Osteocyte (in vitro differentiated cells): ENCODE measurements at regions not wholly inside any gene's neighbourhood (a gene's known extent, or its start where the extent isn't known, plus 50 kb on each side); places are given as distances from the start of the nearest gene placed in this dataset.

Experiments used
- DNase-seq: peaks from one replicate; pipeline ENCODE4 v3.0.0; 2021; ENCODE audit warnings: mixed read lengths; ENCODE audit not compliant: unreplicated experiment; ENCODE audit errors: extremely low spot score
- H3K27ac Mint-ChIP-seq: one replicate; pipeline ENCODE4 v1.8.0; 2021; ENCODE audit warnings: mild to moderate bottlenecking, mixed read lengths; ENCODE audit not compliant: unreplicated experiment
- H3K27me3 Mint-ChIP-seq: one replicate; pipeline ENCODE4 v1.8.0; 2021; ENCODE audit warnings: mixed read lengths; ENCODE audit not compliant: unreplicated experiment
- H3K36me3 Mint-ChIP-seq: one replicate; pipeline ENCODE4 v1.8.0; 2021; ENCODE audit warnings: mixed read lengths; ENCODE audit not compliant: unreplicated experiment
- H3K4me1 Mint-ChIP-seq: one replicate; pipeline ENCODE4 v1.8.0; 2021; ENCODE audit warnings: mixed read lengths; ENCODE audit not compliant: unreplicated experiment
- H3K4me3 Mint-ChIP-seq: one replicate; pipeline ENCODE4 v1.8.0; 2021; ENCODE audit warnings: mild to moderate bottlenecking, moderate library complexity, mixed read lengths; ENCODE audit not compliant: unreplicated experiment
- H3K9me3 Mint-ChIP-seq: one replicate; pipeline ENCODE4 v1.8.0; 2021; ENCODE audit warnings: mixed read lengths; ENCODE audit not compliant: unreplicated experiment
- CTCF ChIP-seq: fragments of 200-600 bp; sonication (generic); IDR thresholded peaks from 2 replicates; pipeline ENCODE4 v1.5.0; 2021; ENCODE audit warnings: antibody characterized with exemption, mild to moderate bottlenecking, moderate library complexity

- Mint-ChIP-seq H3K27me3 (peaks cover 16% of the 10 kb centered on the region), H3K4me3 (no peak overlapping the region), H3K4me1 (no peaks in the 10 kb centered on the region), H3K36me3 (no peaks in the 10 kb centered on the region), H3K9me3 (peaks cover 24% of the 10 kb centered on the region), H3K27ac (no peak overlapping the region)
- DNase-seq, result no peak
- no peak for TF ChIP-seq CTCF
Observed at GRCh38 chrX:20753076-20753475, 486.4 kb upstream of the RPS6KA3 start.

- Mint-ChIP-seq H3K9me3 (peaks cover 13% of the 10 kb centered on the region), H3K27ac (no peak overlapping the region), H3K4me1 (no peaks in the 10 kb centered on the region), H3K4me3 (no peak overlapping the region), H3K27me3 (peaks cover 19% of the 10 kb centered on the region), H3K36me3 (no peaks in the 10 kb centered on the region)
- TF ChIP-seq CTCF, result no peak
- no peak for DNase-seq
Observed at GRCh38 chrX:20746690-20747089, 480.0 kb upstream of the RPS6KA3 start.

- Mint-ChIP-seq H3K4me3 (no peak overlapping the region), H3K9me3 (peaks cover 5% of the 10 kb centered on the region), H3K4me1 (no peaks in the 10 kb centered on the region), H3K27ac (no peak overlapping the region), H3K36me3 (no peaks in the 10 kb centered on the region), H3K27me3 (peaks cover 5% of the 10 kb centered on the region)
- TF ChIP-seq CTCF, result no peak
- DNase-seq, result no peak
Observed at GRCh38 chrX:20743046-20743445, 476.3 kb upstream of the RPS6KA3 start.

GRCh38 chrX:20742106-20742505, 475.4 kb upstream of the RPS6KA3 start:
- no peak overlapping the region for H3K4me3 Mint-ChIP-seq
- no peaks in the 10 kb centered on the region for H3K36me3 Mint-ChIP-seq
- peaks cover 5% of the 10 kb centered on the region for H3K9me3 Mint-ChIP-seq
- no peak overlapping the region for H3K27ac Mint-ChIP-seq
- no peak for DNase-seq
- no peaks in the 10 kb centered on the region for H3K4me1 Mint-ChIP-seq
- peaks cover 3% of the 10 kb centered on the region for H3K27me3 Mint-ChIP-seq
- no peak for TF ChIP-seq CTCF

GRCh38 chrX:20740443-20740842, 473.7 kb upstream of the RPS6KA3 start:
- H3K27ac Mint-ChIP-seq, result no peak overlapping the region
- no peaks in the 10 kb centered on the region for H3K36me3 Mint-ChIP-seq
- peaks cover 5% of the 10 kb centered on the region for H3K9me3 Mint-ChIP-seq
- no peaks in the 10 kb centered on the region for H3K4me1 Mint-ChIP-seq
- no peak overlapping the region for H3K4me3 Mint-ChIP-seq
- peaks cover 9% of the 10 kb centered on the region for H3K27me3 Mint-ChIP-seq
- DNase-seq, result no peak
- no peak for TF ChIP-seq CTCF
